ENCODE measurements at regions not wholly inside any gene's neighbourhood (a gene's known extent, or its start where the extent isn't known, plus 50 kb on each side); places are given as distances from the start of the nearest gene placed in this dataset.

DNA sequence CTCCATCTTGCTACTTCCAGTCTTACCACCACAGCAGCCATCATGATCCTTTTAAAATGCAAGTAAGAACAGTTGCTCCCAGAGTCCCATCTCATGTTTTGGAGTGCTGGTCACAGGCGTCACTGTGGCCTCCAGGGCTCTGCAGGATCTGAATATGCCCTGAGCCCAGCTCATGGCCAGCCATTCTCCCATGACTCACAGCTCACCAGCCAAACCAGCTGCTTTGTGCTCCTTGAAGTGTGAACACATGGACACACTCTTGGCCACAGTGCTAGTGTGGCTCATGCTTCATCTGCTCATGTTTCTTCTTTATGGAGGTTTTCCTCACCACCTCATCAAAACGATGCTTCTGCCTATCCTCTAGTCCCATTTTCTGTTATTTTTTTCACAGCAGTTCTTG, 466.5 kb downstream of the UQCRFS1 start:
- intact Hi-C loops (cut with micrococcal nuclease; ENCODE audit: unreplicated experiment), result no loop called here
- DNase-seq, result no peak
- no peaks in the 10 kb centered on the region for H3K4me1 Mint-ChIP-seq (ENCODE audit: low read depth, unreplicated experiment)
- H3K9me3 Mint-ChIP-seq (ENCODE audit: low read depth, unreplicated experiment), result peaks cover 3% of the 10 kb centered on the region
- CTCF ChIA-PET, result no interaction called here
- no TSS peak for BruUV-seq (replicated peaks)
- no peaks in the 10 kb centered on the region for H3K27me3 Mint-ChIP-seq (ENCODE audit: unreplicated experiment)
- no peak overlapping the region for H3K4me3 Mint-ChIP-seq (ENCODE audit: low read depth, unreplicated experiment)
- TF ChIP-seq, protein P1, sequence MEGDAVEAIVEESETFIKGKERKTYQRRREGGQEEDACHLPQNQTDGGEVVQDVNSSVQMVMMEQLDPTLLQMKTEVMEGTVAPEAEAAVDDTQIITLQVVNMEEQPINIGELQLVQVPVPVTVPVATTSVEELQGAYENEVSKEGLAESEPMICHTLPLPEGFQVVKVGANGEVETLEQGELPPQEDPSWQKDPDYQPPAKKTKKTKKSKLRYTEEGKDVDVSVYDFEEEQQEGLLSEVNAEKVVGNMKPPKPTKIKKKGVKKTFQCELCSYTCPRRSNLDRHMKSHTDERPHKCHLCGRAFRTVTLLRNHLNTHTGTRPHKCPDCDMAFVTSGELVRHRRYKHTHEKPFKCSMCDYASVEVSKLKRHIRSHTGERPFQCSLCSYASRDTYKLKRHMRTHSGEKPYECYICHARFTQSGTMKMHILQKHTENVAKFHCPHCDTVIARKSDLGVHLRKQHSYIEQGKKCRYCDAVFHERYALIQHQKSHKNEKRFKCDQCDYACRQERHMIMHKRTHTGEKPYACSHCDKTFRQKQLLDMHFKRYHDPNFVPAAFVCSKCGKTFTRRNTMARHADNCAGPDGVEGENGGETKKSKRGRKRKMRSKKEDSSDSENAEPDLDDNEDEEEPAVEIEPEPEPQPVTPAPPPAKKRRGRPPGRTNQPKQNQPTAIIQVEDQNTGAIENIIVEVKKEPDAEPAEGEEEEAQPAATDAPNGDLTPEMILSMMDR (IDR thresholded peaks at IDR 0.05; ENCODE audit: unreplicated experiment), result no peak
- no peak overlapping the region for H3K27ac Mint-ChIP-seq (ENCODE audit: unreplicated experiment)
- no peaks in the 10 kb centered on the region for H3K36me3 Mint-ChIP-seq (ENCODE audit: insufficient read depth, unreplicated experiment)

DNA sequence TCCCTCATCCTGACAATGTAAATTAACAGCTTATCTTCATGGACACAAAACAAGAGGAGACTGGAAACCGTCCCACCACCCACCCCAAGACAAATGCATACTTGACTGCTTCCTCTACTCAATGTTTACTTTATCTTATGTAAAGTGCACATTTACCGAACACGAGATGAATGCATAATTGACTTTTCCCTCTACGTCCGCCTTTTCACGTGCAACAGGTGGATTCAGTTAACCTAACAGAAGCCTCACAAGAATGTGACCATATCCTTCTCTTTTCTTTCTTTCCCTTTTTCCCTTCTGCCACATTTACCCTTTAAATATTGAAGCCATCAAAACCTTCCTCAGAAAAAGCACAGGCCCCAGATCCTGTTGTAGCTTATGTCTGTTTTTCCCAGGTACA, 468.0 kb downstream of the UQCRFS1 start:
- H3K9me3 Mint-ChIP-seq (ENCODE audit: low read depth, unreplicated experiment), result peaks cover 3% of the 10 kb centered on the region
- H3K4me1 Mint-ChIP-seq (ENCODE audit: low read depth, unreplicated experiment), result no peaks in the 10 kb centered on the region
- BruUV-seq (replicated peaks), result no TSS peak
- H3K27me3 Mint-ChIP-seq (ENCODE audit: unreplicated experiment), result no peaks in the 10 kb centered on the region
- no peaks in the 10 kb centered on the region for H3K36me3 Mint-ChIP-seq (ENCODE audit: insufficient read depth, unreplicated experiment)
- intact Hi-C loops (cut with micrococcal nuclease; ENCODE audit: unreplicated experiment), result no loop called here
- no peak for DNase-seq
- CTCF ChIA-PET, result no interaction called here
- H3K4me3 Mint-ChIP-seq (ENCODE audit: low read depth, unreplicated experiment), result no peak overlapping the region
- TF ChIP-seq, protein P1 (IDR thresholded peaks at IDR 0.05; ENCODE audit: unreplicated experiment), result no peak
- no peak overlapping the region for H3K27ac Mint-ChIP-seq (ENCODE audit: unreplicated experiment)

DNA sequence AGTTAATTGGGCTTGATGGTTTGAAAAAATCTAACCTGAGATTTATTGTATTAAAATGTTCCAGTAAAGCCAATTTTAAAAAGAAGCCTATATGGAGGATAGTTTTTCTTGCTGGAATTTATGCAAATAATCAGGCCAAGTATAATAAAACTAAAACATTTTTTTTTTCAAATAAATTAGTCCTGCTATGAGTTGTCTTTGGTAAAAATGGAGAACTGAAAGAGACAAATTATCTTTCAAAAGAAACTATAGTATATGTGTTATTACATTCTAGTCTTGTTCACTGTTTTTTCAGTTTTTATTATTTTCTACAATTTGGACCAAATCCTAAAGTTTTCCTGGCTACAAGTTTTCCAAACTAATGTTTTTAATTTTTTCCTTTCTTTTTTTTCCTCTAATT, 468.9 kb downstream of the UQCRFS1 start:
- no peak for DNase-seq
- no peaks in the 10 kb centered on the region for H3K4me1 Mint-ChIP-seq (ENCODE audit: low read depth, unreplicated experiment)
- no peak overlapping the region for H3K4me3 Mint-ChIP-seq (ENCODE audit: low read depth, unreplicated experiment)
- intact Hi-C loops (cut with micrococcal nuclease; ENCODE audit: unreplicated experiment), result no loop called here
- H3K27me3 Mint-ChIP-seq (ENCODE audit: unreplicated experiment), result no peaks in the 10 kb centered on the region
- H3K27ac Mint-ChIP-seq (ENCODE audit: unreplicated experiment), result no peak overlapping the region
- no peaks in the 10 kb centered on the region for H3K36me3 Mint-ChIP-seq (ENCODE audit: insufficient read depth, unreplicated experiment)
- H3K9me3 Mint-ChIP-seq (ENCODE audit: low read depth, unreplicated experiment), result peaks cover 3% of the 10 kb centered on the region
- CTCF ChIA-PET, result no interaction called here
- TF ChIP-seq, protein P1 (IDR thresholded peaks at IDR 0.05; ENCODE audit: unreplicated experiment), result no peak
- no TSS peak for BruUV-seq (replicated peaks)

DNA sequence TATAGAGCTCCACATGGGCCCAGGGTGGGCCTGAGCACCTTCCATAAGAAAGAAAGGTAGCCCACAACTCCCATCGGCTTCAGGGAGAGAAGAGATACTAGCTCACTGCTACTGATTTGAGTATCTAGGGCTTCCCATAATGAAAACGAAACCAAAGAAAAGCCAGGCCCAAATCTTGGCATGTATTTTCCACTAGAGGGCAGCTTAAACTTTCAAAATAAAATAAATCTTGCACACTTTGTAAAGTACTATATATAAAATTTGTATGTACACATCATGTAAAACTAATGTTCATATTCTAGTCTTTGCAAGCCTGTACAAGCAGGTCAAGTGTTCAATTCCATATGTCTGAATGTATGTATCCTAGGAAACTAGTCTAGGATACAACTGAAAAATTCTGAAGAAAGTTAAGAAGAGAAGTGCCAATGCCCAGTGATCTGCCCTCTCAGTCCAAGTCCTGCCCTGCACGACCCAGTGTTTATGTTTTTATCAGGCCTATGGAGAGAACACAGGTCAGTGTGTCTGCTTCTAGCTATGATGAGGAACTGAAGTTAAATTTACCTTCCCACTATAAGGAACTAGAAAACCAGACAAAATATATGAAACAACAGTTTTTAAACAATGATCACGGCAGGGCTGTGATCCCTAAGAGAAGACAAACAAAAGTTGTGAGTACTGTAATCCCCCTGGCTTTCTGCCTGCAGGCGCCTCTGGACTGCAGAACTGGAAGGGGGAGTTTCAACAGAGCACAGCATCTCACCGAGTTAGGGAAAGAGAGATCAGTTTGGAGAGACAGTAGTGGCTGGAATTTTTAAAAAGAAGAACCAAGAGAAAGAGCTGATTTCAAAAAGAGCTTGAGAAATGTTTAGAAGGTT, 475.7 kb downstream of the UQCRFS1 start:
- no peaks in the 10 kb centered on the region for H3K27me3 Mint-ChIP-seq (ENCODE audit: unreplicated experiment)
- H3K4me3 Mint-ChIP-seq (ENCODE audit: low read depth, unreplicated experiment), result no peak overlapping the region
- H3K27ac Mint-ChIP-seq (ENCODE audit: unreplicated experiment), result peak overlapping the region; percentile 30
- BruUV-seq (replicated peaks), result no TSS peak
- H3K9me3 Mint-ChIP-seq (ENCODE audit: low read depth, unreplicated experiment), result peaks cover 4% of the 10 kb centered on the region
- DNase-seq, result peak; percentile 7
- CTCF ChIA-PET, result interaction anchor here (0.6 to 1.9 kb wide), 7 partner anchors 142 to 764 kb away, joined by 3 to 38 read pairs (median 5); no protein-coding TSS in a partner anchor
- intact Hi-C loops (cut with micrococcal nuclease; ENCODE audit: unreplicated experiment), result loop anchor here (1.0 to 5.0 kb wide), 5 partner anchors 120 to 980 kb away; partner anchors contain the start of gene C19orf12
- TF ChIP-seq, protein P1 (IDR thresholded peaks at IDR 0.05; ENCODE audit: unreplicated experiment), result peak; percentile 42
- peaks cover 17% of the 10 kb centered on the region for H3K4me1 Mint-ChIP-seq (ENCODE audit: low read depth, unreplicated experiment)
- H3K36me3 Mint-ChIP-seq (ENCODE audit: insufficient read depth, unreplicated experiment), result no peaks in the 10 kb centered on the region

Data from Calu3 (cell line).